ENCODE measurements at regions not wholly inside any gene's neighbourhood (a gene's known extent, or its start where the extent isn't known, plus 50 kb on each side); places are given as distances from the start of the nearest gene placed in this dataset.

GRCh38 chr5:68918306-68918705, 175.5 kb upstream of the SLC30A5 start:
- no peak overlapping the region for H3K4me3 ChIP-seq (ENCODE audit: low read depth, low read length)
- no peak for DNase-seq (ENCODE audit: low read depth)
- no peak for TF ChIP-seq CTCF (IDR thresholded peaks at IDR 0.05; ENCODE audit: control insufficient read depth, extremely low read depth, insufficient read depth)

GRCh38 chr5:68919988-68920490, 173.8 kb upstream of the SLC30A5 start:
- TF ChIP-seq CTCF (IDR thresholded peaks at IDR 0.05; ENCODE audit: control insufficient read depth, extremely low read depth, insufficient read depth) = no peak
- no peak for DNase-seq (ENCODE audit: low read depth)
- H3K4me3 ChIP-seq (ENCODE audit: low read depth, low read length) = no peak overlapping the region

- TF ChIP-seq CTCF (IDR thresholded peaks at IDR 0.05; ENCODE audit: control insufficient read depth, extremely low read depth, insufficient read depth) = no peak
- H3K4me3 ChIP-seq (ENCODE audit: low read depth, low read length) = no peak overlapping the region
- no peak for DNase-seq (ENCODE audit: low read depth)
These were observed 172.9 kb upstream of the SLC30A5 start for GRCh38 chr5:68920888-68921287.

- no peak for DNase-seq (ENCODE audit: low read depth)
- no peak for TF ChIP-seq CTCF (IDR thresholded peaks at IDR 0.05; ENCODE audit: control insufficient read depth, extremely low read depth, insufficient read depth)
- no peak overlapping the region for H3K4me3 ChIP-seq (ENCODE audit: low read depth, low read length)
These were observed 171.4 kb upstream of the SLC30A5 start for GRCh38 chr5:68922172-68922987.

- no peak for DNase-seq (ENCODE audit: low read depth)
- no peak overlapping the region for H3K4me3 ChIP-seq (ENCODE audit: low read depth, low read length)
- no peak for TF ChIP-seq CTCF (IDR thresholded peaks at IDR 0.05; ENCODE audit: control insufficient read depth, extremely low read depth, insufficient read depth)
These were observed 169.2 kb upstream of the SLC30A5 start for GRCh38 chr5:68924481-68925145.

GRCh38 chr5:68928617-68929302, 165.1 kb upstream of the SLC30A5 start:
- TF ChIP-seq CTCF (IDR thresholded peaks at IDR 0.05; ENCODE audit: control insufficient read depth, extremely low read depth, insufficient read depth) = no peak
- DNase-seq (ENCODE audit: low read depth) = peak; percentile 23
- H3K4me3 ChIP-seq (ENCODE audit: low read depth, low read length) = no peak overlapping the region
